IPS-NIHi11 (cell line): ENCODE measurements at regions not wholly inside any gene's neighbourhood (a gene's known extent, or its start where the extent isn't known, plus 50 kb on each side); places are given as distances from the start of the nearest gene placed in this dataset.
A peak's percentile ranks its signal among the peaks of the same experiment; 100 is the strongest.
"Not testable (repeated sequence)": the region's sequence is repeated elsewhere in the genome, so short reads cannot be mapped to it uniquely, and the experiment has no call there.

Experiments
- DNase-seq: peaks from one replicate; pipeline ENCODE4 v3.0.0; 2012; ENCODE audit warnings: mixed read lengths, low spot score

GRCh38 chr2:77725045-77725444 lies 202.9 kb upstream of the LRRTM4 start:
- DNase-seq = no peak

DNA sequence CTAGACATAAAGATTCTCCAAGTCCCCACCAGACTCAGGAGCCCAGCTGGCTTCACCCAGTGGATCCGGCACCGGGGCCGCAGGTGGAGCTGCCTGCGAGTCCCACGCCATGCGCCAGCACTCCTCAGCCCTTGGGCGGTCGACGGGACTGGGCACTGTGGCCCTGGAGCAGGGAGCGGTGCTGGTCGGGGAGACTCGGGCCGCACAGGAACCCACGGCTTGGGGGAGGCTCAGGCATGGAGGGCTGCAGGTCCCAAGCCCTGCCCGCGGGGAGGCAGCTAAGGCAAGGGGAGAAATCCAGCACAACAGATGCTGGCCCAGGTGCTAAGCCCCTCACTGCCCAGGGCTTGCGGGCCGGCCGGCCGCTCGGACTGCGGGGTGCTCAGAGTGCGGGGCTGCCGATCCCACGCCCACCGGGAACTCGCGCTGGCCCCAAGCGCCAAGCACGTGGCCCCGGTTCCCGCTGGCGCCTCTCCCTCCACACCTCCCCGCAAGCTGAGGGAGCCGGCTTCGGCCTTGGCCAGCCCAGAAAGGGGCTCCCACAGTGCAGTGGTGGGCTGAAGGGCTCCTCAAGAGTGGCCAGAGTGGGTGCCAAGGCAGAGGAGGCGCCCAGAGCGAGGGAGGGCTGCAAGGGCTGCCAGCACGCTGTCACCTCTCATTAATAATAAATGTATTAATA lies 212.6 kb upstream of the LRRTM4 start:
- DNase-seq = not testable (repeated sequence)

DNA sequence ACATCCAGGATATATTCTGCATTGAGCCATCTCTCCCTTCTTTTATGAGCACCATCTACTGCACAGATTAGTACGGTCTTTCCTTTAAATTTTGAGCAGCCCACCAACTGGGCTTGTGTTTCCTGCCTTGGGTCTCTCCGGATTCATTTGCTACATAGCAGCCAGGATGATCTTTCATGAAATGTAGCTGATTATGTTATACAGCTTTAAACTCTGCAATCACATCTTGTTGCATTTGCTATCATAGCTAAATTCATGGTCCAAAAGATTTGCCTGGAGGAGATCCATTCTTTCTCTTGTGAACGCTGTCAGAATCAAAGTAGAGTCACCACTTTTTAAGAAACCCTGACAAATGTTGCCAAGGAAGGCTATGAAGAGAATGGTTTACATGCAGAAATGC lies 215.1 kb upstream of the LRRTM4 start:
- DNase-seq = no peak

DNA sequence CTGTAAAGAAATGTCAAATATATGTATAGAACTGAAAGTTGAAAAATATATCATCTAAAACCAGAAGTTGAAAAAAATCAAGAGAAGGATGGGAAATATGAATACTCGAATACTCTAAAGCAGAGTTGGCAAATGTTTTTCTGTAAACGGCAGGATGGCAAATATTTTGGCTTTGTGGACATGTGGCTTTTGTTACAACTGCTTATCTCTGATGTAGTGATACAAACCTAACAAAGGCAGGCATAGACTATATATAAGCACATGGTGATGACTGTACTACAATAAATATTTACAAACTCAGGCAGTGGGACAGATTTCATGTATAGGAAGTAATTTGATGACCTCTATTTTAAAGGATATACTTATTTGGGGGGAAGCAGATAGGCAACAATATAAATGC lies 224.6 kb upstream of the LRRTM4 start:
- DNase-seq = no peak

- DNase-seq = not testable (repeated sequence)
Measured at GRCh38 chr2:77753710-77754345, 231.7 kb upstream of the LRRTM4 start.

GRCh38 chr2:77767388-77768076 lies 245.4 kb upstream of the LRRTM4 start:
- no peak for DNase-seq

DNA sequence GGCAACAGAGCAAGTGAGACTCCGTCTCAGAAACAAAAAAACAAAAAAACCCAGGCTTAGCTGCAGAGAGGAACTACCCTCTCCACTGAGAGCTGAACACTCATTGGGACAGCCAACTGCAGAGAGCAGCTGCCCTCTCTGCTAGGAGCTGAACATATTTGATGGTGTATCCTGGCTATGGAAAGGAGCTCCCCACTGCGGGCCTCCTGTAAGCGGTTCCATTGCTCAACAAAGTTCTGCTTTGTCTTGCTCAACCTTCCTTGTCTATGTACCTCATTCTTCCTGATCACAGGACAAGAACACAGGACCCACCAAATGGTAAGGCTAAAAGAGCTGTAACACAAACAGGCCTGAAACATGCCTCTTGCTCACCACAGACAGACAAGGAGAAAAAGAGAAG lies 246.3 kb upstream of the LRRTM4 start:
- DNase-seq = no peak

- DNase-seq = no peak
Measured at GRCh38 chr2:77778917-77779316, 256.7 kb upstream of the LRRTM4 start.

DNA sequence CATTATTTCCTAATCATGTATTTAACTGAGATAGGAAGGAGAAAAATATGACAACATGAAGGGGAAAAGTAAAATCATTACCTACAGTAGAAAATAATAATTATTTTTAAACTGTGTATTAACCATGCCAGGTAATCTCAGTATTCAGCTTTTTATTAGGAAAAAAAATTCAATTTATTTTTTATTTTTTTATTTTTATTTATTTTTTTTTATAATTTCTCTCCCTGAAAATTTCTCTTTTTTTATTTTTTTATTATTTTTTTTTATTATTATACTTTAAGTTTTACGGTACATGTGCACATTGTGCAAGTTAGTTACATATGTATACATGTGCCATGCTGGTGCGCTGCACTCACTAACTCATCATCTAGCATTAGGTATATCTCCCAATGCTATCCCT lies 271.3 kb upstream of the LRRTM4 start:
- not testable (repeated sequence) for DNase-seq

DNA sequence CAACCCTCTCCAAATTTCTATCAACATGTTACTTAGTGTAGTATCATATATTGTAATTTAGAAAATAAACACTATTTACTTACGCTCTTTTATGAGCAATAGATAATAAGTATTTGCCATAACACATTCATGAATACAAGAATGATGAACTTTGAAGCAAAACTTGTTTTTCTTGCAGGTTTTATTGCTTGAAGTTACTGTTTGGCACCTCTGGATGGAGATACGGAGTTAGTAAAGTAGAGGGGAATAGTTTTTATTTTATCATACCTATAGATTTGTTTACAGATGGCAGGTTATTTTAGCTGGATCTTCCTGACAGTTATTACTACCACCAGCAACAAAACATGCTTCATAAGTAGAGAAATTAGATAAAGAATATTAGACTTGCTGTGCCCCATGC lies 274.2 kb upstream of the LRRTM4 start:
- DNase-seq = no peak

- DNase-seq = peak; percentile 11
Measured at GRCh38 chr2:77797088-77797487, 274.9 kb upstream of the LRRTM4 start.

GRCh38 chr2:77800410-77800809 lies 278.2 kb upstream of the LRRTM4 start:
- DNase-seq = no peak

DNA sequence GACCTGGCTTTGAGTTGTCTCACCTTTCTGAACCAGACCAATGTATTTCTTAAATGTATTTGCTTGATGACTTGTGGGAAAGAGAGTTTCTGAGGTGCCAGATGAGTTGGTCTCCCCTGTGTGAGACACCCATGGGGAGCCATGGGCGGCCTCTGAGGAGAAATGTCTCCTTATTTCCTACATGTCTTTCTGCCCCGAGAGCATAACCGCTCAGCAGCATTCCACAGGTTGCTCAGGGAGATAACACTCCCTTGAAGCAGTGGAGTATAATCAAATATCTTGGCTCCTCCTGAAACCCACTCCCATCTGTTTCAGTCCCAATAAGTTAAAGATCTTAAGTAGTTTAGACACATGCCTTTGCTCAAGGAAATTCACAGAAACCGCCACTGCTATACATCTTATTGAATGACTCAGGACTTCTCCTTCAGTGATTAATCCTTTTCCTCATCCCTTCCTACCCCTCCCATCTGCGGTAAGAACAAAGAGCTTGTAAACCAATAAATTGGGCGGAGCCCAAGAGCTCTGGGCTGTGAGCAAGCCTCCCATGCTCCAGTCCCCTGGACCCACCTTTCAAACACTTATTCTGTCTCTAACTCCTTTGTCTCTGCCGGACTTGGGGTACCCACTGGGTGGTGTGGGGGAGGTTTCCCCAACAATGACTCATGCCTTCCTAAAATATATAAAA lies 285.5 kb upstream of the LRRTM4 start:
- no peak for DNase-seq

DNA sequence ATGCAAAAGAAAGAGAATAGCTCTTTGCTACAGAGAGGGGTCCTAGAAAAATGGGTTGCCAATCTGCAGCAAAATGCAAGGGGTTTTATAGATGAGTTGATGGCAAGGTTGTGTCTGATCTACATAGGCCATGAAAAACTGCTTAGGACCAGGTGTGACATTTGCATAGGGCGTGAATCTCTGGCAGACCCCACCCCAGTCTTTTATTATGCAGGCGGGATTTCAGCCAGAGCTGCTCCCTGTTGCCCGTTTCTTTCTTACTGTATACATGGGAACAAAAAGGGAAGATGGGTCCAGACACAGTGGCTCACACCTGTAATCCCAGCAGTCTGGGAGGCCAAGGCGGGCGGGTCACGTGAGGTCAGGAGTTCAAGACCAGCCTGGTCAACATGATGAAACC lies 286.4 kb upstream of the LRRTM4 start:
- DNase-seq = no peak

- no peak for DNase-seq
Measured at GRCh38 chr2:77813599-77813998, 291.4 kb upstream of the LRRTM4 start.

DNA sequence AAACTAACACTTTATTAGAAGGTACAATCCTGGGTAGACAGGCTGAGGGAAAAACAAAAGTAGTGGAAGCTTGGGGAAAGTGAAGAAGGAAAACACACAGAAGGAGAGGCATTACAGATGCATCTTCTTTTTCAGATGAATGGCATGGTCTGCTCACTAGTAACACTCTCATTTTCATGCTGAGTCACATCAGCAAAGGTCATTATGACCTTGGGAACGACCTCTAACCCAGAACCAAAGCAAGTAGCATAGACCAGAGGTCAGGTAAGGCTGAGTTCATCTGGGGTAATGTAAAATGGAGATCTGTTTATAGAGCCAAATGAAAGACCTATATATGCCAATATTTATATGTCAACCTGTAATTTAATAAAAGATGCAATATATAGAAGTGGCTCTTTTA lies 294.4 kb upstream of the LRRTM4 start:
- DNase-seq = no peak

DNA sequence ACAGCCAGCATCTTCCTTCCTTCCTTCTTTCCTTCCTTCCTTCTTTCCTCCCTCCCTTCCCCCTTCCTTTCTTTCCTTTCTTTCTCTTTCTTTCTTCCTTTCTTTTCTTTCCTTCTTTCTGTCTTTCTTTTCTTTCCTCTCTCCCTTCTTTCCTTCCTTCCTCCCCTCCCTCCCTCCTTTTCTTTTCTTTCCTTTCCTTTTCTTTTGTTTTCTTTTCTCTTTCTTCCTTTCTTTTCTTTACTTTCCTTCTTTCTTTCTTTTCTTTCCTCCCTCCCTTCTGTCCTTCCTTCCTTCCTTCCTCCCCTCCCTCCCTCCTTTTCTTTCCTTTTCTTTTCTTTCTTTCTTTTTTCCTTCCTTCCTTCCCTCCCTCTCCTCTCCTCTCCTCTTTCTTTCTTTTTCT lies 296.0 kb upstream of the LRRTM4 start:
- DNase-seq = no peak

- DNase-seq = no peak
Measured at GRCh38 chr2:77823028-77823427, 300.9 kb upstream of the LRRTM4 start.

DNA sequence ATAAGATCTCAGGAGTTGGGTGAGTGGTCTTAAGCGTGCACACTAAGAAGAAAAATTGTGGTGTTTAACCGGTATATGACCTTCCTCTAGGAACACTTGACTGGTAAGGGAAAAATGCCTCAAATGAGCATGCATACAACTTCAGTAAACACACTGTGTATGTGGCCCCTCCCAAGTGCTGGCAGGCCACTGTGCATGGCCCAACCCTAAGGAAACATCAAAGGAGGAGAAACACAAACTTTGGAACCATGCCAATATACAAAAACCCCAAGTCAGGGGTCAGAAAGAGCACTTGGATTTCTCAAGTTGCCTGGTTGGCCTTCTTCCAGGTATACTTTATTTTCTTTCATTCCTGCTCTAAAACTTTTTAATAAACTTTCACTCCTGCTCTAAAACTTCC lies 308.9 kb upstream of the LRRTM4 start:
- DNase-seq = no peak

- DNase-seq = no peak
Measured at GRCh38 chr2:77831471-77831870, 309.3 kb upstream of the LRRTM4 start.

- DNase-seq = no peak
Measured at GRCh38 chr2:77831898-77832297, 309.7 kb upstream of the LRRTM4 start.

DNA sequence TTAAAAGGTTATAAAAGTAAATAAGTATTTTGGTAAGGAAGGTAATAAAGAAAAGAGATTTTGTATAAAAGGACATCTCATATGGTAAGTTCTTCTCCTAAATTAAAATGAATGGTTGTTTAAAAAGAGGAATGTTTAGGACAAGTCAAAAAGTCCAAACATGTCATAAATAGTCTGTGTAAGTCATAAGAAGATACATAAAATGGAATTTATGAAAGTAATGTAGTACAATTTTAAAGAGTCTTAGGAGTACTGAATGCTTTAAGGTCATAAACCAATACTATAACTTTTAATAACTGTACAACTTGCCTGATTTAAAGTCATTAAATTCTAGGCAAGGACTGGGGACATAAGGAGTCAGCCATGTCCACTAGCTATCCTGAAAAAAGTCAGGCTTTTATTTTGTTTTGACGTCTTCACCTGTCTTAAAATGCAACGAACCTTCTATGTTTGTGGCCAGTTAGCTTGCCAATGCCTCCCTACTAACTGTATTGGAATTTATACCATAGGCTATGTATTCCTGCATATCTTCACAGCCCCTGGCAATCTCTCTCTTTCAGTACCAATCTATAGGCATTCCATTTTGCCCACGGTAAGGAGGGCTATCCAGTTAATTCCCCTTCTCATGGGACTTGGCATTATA lies 312.3 kb upstream of the LRRTM4 start:
- no peak for DNase-seq
